ENCODE measurements at regions not wholly inside any gene's neighbourhood (a gene's known extent, or its start where the extent isn't known, plus 50 kb on each side); places are given as distances from the start of the nearest gene placed in this dataset.

- Histone ChIP-seq H3K9ac (ENCODE audit: low read length) (no peak overlapping the region), H3K9me3 (ENCODE audit: low read length) (peaks cover 7% of the 10 kb centered on the region; the same call in 1 of the 2 replicates), H3K4me3 (ENCODE audit: low read length) (no peak overlapping the region), H3K36me3 (ENCODE audit: low read depth, low read length) (peaks cover 7% of the 10 kb centered on the region; the same call in 1 of the 2 replicates), H3K27me3 (ENCODE audit: low read length) (no peaks in the 10 kb centered on the region), H3K9me2 (replicated peaks; ENCODE audit: low read length) (no peaks in the 10 kb centered on the region), H4K20me1 (ENCODE audit: low read length) (no peaks in the 10 kb centered on the region), H3F3A (ENCODE audit: low read length, unreplicated experiment) (no peaks in the 10 kb centered on the region), H3K4me2 (ENCODE audit: low read length) (no peak overlapping the region), H3K79me2 (ENCODE audit: low read length) (no peaks in the 10 kb centered on the region), H3K4me1 (ENCODE audit: insufficient read depth, low read length) (no peaks in the 10 kb centered on the region), H3K27ac (ENCODE audit: low read length) (no peak overlapping the region), H2AFZ (ENCODE audit: low read length) (no peak overlapping the region)
- DNase-seq: no peak
- ChIA-PET CTCF (no interaction called here), POLR2A (ENCODE audit: unreplicated experiment) (no interaction called here)
- no TSS peak for BruUV-seq (replicated peaks)
- TF ChIP-seq EZH2phosphoT487 (IDR thresholded peaks at IDR 0.05; ENCODE audit: borderline replicate concordance, low read length): no peak
- no peak for TF ChIP-seq EZH2 (IDR thresholded peaks at IDR 0.05; ENCODE audit: low read length, unreplicated experiment)
- TF ChIP-seq CTCF (conservative IDR thresholded peaks at IDR 0.05; ENCODE audit: low read depth, low read length): no peak
- intact Hi-C loops (cut with micrococcal nuclease): no loop called here
- no peak for ATAC-seq
Measured at GRCh38 chr1:55388960-55389359, 173.8 kb upstream of the USP24 start.

- no peaks in the 10 kb centered on the region for H3F3A ChIP-seq (ENCODE audit: low read length, unreplicated experiment)
- H3K27me3 ChIP-seq (ENCODE audit: low read length): no peaks in the 10 kb centered on the region
- H4K20me1 ChIP-seq (ENCODE audit: low read length): no peaks in the 10 kb centered on the region
- DNase-seq (no peak), ATAC-seq (no peak)
- H3K4me3 ChIP-seq (ENCODE audit: low read length): no peak overlapping the region
- H2AFZ ChIP-seq (ENCODE audit: low read length): no peak overlapping the region
- ChIA-PET POLR2A (ENCODE audit: unreplicated experiment) (no interaction called here), CTCF (no interaction called here)
- no TSS peak for BruUV-seq (replicated peaks)
- peaks cover 7% of the 10 kb centered on the region; the same call in 1 of the 2 replicates for H3K36me3 ChIP-seq (ENCODE audit: low read depth, low read length)
- no peak overlapping the region for H3K9ac ChIP-seq (ENCODE audit: low read length)
- H3K4me1 ChIP-seq (ENCODE audit: insufficient read depth, low read length): no peaks in the 10 kb centered on the region
- H3K9me2 ChIP-seq (replicated peaks; ENCODE audit: low read length): no peaks in the 10 kb centered on the region
- H3K9me3 ChIP-seq (ENCODE audit: low read length): peaks cover 7% of the 10 kb centered on the region; the same call in 1 of the 2 replicates
- intact Hi-C loops (cut with micrococcal nuclease): no loop called here
- TF ChIP-seq EZH2 (IDR thresholded peaks at IDR 0.05; ENCODE audit: low read length, unreplicated experiment) (no peak), CTCF (conservative IDR thresholded peaks at IDR 0.05; ENCODE audit: low read depth, low read length) (no peak), EZH2phosphoT487 (IDR thresholded peaks at IDR 0.05; ENCODE audit: borderline replicate concordance, low read length) (no peak)
- no peak overlapping the region for H3K27ac ChIP-seq (ENCODE audit: low read length)
- H3K79me2 ChIP-seq (ENCODE audit: low read length): no peaks in the 10 kb centered on the region
- H3K4me2 ChIP-seq (ENCODE audit: low read length): no peak overlapping the region
Measured at GRCh38 chr1:55387145-55387544, 172.0 kb upstream of the USP24 start.

GRCh38 chr1:55386456-55386855 lies 171.3 kb upstream of the USP24 start:
- Histone ChIP-seq H3K36me3 (ENCODE audit: low read depth, low read length) (peaks cover 7% of the 10 kb centered on the region; the same call in 1 of the 2 replicates), H3K27me3 (ENCODE audit: low read length) (no peaks in the 10 kb centered on the region), H2AFZ (ENCODE audit: low read length) (no peak overlapping the region), H3K79me2 (ENCODE audit: low read length) (no peaks in the 10 kb centered on the region), H4K20me1 (ENCODE audit: low read length) (no peaks in the 10 kb centered on the region), H3K9ac (ENCODE audit: low read length) (no peak overlapping the region), H3K4me3 (ENCODE audit: low read length) (no peak overlapping the region), H3F3A (ENCODE audit: low read length, unreplicated experiment) (no peaks in the 10 kb centered on the region), H3K4me2 (ENCODE audit: low read length) (no peak overlapping the region), H3K9me3 (ENCODE audit: low read length) (peaks cover 7% of the 10 kb centered on the region; the same call in 1 of the 2 replicates), H3K9me2 (replicated peaks; ENCODE audit: low read length) (no peaks in the 10 kb centered on the region), H3K4me1 (ENCODE audit: insufficient read depth, low read length) (no peaks in the 10 kb centered on the region), H3K27ac (ENCODE audit: low read length) (no peak overlapping the region)
- ATAC-seq (no peak), DNase-seq (no peak)
- ChIA-PET CTCF (no interaction called here), POLR2A (ENCODE audit: unreplicated experiment) (no interaction called here)
- TF ChIP-seq EZH2 (IDR thresholded peaks at IDR 0.05; ENCODE audit: low read length, unreplicated experiment): no peak
- TF ChIP-seq CTCF (conservative IDR thresholded peaks at IDR 0.05; ENCODE audit: low read depth, low read length): no peak
- TF ChIP-seq EZH2phosphoT487 (IDR thresholded peaks at IDR 0.05; ENCODE audit: borderline replicate concordance, low read length): no peak
- intact Hi-C loops (cut with micrococcal nuclease): no loop called here
- no TSS peak for BruUV-seq (replicated peaks)
